ENCODE measurements at regions not wholly inside any gene's neighbourhood (a gene's known extent, or its start where the extent isn't known, plus 50 kb on each side); places are given as distances from the start of the nearest gene placed in this dataset.

DNA sequence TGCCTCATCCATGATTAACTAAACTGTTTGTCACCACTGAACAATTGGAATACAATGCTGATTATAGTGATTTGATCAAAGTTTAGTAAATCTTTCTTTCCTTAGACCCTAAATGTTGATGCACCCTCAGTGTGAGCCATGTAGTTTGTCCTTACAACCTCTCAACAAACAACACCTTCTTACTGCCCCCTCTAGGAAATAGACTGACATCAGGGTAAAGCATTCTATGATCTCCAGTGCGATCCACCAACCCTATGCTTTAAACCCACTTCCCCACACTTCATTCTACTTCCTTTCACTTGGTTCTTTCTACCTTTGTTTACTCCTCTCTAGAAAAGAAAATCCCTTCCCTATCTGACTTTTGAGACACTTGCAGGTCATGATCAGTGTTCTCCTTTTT lies 1842.5 kb upstream of the PRR20A start:
- intact Hi-C loops (cut with DNase I) = no loop called here
- no peaks in the 10 kb centered on the region for H3K4me1 ChIP-seq (ENCODE audit: control insufficient read depth in 2 of 3, insufficient read depth in 2 of 3, low read depth in 1 of 3, low read length in 3 of 3)
- peaks cover 0 to 5% (median 0%) of the 10 kb centered on the region in 3 donors for H3K9me3 ChIP-seq (ENCODE audit: control insufficient read depth in 2 of 3, insufficient read depth in 1 of 3, low read length in 3 of 3)
- DNase-seq (no peak), FAIRE-seq (no peak)
- TF ChIP-seq, protein P1, sequence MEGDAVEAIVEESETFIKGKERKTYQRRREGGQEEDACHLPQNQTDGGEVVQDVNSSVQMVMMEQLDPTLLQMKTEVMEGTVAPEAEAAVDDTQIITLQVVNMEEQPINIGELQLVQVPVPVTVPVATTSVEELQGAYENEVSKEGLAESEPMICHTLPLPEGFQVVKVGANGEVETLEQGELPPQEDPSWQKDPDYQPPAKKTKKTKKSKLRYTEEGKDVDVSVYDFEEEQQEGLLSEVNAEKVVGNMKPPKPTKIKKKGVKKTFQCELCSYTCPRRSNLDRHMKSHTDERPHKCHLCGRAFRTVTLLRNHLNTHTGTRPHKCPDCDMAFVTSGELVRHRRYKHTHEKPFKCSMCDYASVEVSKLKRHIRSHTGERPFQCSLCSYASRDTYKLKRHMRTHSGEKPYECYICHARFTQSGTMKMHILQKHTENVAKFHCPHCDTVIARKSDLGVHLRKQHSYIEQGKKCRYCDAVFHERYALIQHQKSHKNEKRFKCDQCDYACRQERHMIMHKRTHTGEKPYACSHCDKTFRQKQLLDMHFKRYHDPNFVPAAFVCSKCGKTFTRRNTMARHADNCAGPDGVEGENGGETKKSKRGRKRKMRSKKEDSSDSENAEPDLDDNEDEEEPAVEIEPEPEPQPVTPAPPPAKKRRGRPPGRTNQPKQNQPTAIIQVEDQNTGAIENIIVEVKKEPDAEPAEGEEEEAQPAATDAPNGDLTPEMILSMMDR (IDR thresholded peaks at IDR 0.05; ENCODE audit: borderline replicate concordance, extremely low read depth, insufficient read depth) = no peak
- no peak overlapping the region for H3K9ac ChIP-seq (ENCODE audit: low read length in 3 of 3)
- H3K27ac ChIP-seq (ENCODE audit: low read depth in 2 of 2, low read length in 2 of 2) = no peak overlapping the region
- no peak overlapping the region for H3K4me3 ChIP-seq (ENCODE audit: low read length in 3 of 3)
- no peaks in the 10 kb centered on the region for H3K27me3 ChIP-seq (ENCODE audit: control insufficient read depth, insufficient read depth, low read length)
- no peaks in the 10 kb centered on the region for H3K36me3 ChIP-seq (ENCODE audit: control insufficient read depth in 2 of 3, insufficient read depth in 3 of 3, low read length in 3 of 3)

DNA sequence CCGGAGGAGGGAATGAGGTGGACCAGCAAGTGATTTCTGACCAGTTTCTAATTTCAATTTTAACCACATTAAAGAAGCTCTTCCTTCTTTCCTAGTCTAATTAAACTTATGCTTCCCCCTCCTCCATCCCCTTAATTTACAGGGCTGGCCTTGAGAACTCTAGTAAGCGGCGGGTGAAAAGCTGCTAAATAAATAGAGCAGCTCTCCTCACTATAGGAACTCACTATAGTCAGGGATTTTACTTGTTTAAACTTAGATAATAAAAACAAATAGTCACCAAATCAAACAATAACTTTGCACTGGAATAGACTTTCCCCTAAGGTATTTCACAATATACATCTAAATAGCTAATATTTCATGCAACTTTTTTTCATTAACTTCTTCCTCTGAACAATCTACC lies 1838.2 kb upstream of the PRR20A start:
- FAIRE-seq = no peak
- intact Hi-C loops (cut with DNase I) = no loop called here
- H3K27ac ChIP-seq (ENCODE audit: low read depth in 2 of 2, low read length in 2 of 2) = no peak overlapping the region

DNA sequence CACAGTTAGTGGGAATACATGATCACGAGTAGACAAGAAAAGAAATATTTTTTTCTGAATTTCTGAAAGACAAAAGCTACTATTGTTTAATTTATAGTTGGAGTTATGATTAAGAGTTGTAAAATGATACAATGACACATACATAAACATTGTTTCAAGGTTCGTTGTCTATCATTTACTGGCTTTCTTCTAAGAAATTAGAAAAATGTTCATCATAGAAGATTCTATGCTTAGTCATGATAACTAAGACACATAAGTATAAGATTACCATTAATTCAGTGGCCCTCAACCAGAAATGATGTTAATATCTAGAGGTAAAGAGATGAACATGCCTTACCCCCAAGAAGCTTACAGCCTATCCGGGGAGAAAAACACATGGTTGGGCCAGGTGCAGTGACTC lies 1832.8 kb upstream of the PRR20A start:
- no peak for FAIRE-seq
- Histone ChIP-seq H3K27me3 (ENCODE audit: control insufficient read depth, insufficient read depth, low read length) (no peaks in the 10 kb centered on the region), H3K9me3 (ENCODE audit: control insufficient read depth in 2 of 3, insufficient read depth in 1 of 3, low read length in 3 of 3) (peaks cover 0 to 2% (median 0%) of the 10 kb centered on the region in 3 donors), H3K36me3 (ENCODE audit: control insufficient read depth in 2 of 3, insufficient read depth in 3 of 3, low read length in 3 of 3) (no peaks in the 10 kb centered on the region), H3K4me1 (ENCODE audit: control insufficient read depth in 2 of 3, insufficient read depth in 2 of 3, low read depth in 1 of 3, low read length in 3 of 3) (no peaks in the 10 kb centered on the region), H3K9ac (ENCODE audit: low read length in 3 of 3) (no peak overlapping the region), H3K27ac (ENCODE audit: low read depth in 2 of 2, low read length in 2 of 2) (no peak overlapping the region), H3K4me3 (ENCODE audit: low read length in 3 of 3) (no peak overlapping the region)
- intact Hi-C loops (cut with DNase I) = no loop called here
- TF ChIP-seq, protein P1 (IDR thresholded peaks at IDR 0.05; ENCODE audit: borderline replicate concordance, extremely low read depth, insufficient read depth) = no peak
- DNase-seq = no peak

More for the DNA sequence above, 1838.2 kb upstream of the PRR20A start:
- H3K4me3 ChIP-seq (ENCODE audit: low read length in 3 of 3) = no peak overlapping the region
- H3K27me3 ChIP-seq (ENCODE audit: control insufficient read depth, insufficient read depth, low read length) = no peaks in the 10 kb centered on the region
- no peaks in the 10 kb centered on the region for H3K9me3 ChIP-seq (ENCODE audit: control insufficient read depth in 2 of 3, insufficient read depth in 1 of 3, low read length in 3 of 3)
- no peaks in the 10 kb centered on the region for H3K4me1 ChIP-seq (ENCODE audit: control insufficient read depth in 2 of 3, insufficient read depth in 2 of 3, low read depth in 1 of 3, low read length in 3 of 3)
- no peaks in the 10 kb centered on the region for H3K36me3 ChIP-seq (ENCODE audit: control insufficient read depth in 2 of 3, insufficient read depth in 3 of 3, low read length in 3 of 3)
- TF ChIP-seq, protein P1 (IDR thresholded peaks at IDR 0.05; ENCODE audit: borderline replicate concordance, extremely low read depth, insufficient read depth) = no peak
- no peak overlapping the region for H3K9ac ChIP-seq (ENCODE audit: low read length in 3 of 3)
- DNase-seq = no peak

DNA sequence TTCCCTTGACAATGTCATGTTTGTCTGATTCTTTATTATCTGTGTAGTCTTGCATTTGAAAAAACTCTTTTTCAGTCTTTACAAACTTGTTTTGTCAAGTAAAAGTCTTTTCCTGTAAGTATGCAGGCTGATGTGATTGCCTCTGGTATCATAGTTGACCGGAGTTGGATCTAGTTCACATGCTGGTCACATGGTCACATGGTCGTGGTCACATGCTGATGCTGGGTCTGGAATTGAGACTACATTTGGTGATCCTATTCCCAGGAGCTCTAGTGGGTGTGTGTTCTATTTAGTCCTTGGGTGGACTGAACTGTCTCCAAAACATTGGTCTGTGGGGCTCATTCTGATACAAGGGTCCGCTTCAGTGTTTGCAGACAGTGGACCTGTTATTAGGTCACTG lies 1798.8 kb upstream of the PRR20A start:
- peaks cover 0 to 2% (median 0%) of the 10 kb centered on the region in 3 donors for H3K9me3 ChIP-seq (ENCODE audit: control insufficient read depth in 2 of 3, insufficient read depth in 1 of 3, low read length in 3 of 3)
- no peak overlapping the region for H3K9ac ChIP-seq (ENCODE audit: low read length in 3 of 3)
- no peak overlapping the region for H3K4me3 ChIP-seq (ENCODE audit: low read length in 3 of 3)
- H3K36me3 ChIP-seq (ENCODE audit: control insufficient read depth in 2 of 3, insufficient read depth in 3 of 3, low read length in 3 of 3) = no peaks in the 10 kb centered on the region
- no peaks in the 10 kb centered on the region for H3K27me3 ChIP-seq (ENCODE audit: control insufficient read depth, insufficient read depth, low read length)
- no peak for DNase-seq
- intact Hi-C loops (cut with DNase I) = no loop called here
- TF ChIP-seq, protein P1 (IDR thresholded peaks at IDR 0.05; ENCODE audit: borderline replicate concordance, extremely low read depth, insufficient read depth) = no peak
- no peak overlapping the region for H3K27ac ChIP-seq (ENCODE audit: low read depth in 2 of 2, low read length in 2 of 2)
- H3K4me1 ChIP-seq (ENCODE audit: control insufficient read depth in 2 of 3, insufficient read depth in 2 of 3, low read depth in 1 of 3, low read length in 3 of 3) = no peaks in the 10 kb centered on the region
- FAIRE-seq = no peak

Data from kidney (tissue), 13 donors.